ENCODE measurements at regions not wholly inside any gene's neighbourhood (a gene's known extent, or its start where the extent isn't known, plus 50 kb on each side); places are given as distances from the start of the nearest gene placed in this dataset.

DNA sequence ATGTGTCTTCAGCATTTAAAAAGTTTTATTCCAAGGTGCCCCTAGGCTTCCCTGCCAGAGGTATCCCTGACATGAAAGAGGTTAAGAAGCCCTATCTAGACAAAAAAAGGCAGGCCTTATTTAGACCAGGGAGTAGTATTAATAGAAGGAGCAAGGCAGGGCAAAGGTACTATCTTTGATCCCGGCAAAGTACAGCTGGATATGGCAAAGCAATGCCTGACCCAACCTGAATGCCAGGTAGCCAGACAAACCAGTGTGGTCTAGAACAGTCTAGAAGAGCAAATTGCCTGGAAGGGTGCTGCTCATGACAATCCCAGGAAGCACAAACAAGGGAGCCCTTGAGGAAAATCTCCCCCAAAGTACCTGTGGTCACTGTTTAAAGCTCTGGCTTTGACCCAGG is 62.6 kb upstream of the SYT13 start:
- Histone ChIP-seq H3K4me3 (no peak overlapping the region), H3K4me1 (no peaks in the 10 kb centered on the region), H3K27me3 (no peaks in the 10 kb centered on the region), H3K36me3 (no peaks in the 10 kb centered on the region), H3K9me3 (no peaks in the 10 kb centered on the region), H3K27ac (no peak overlapping the region)
- TF ChIP-seq, protein P1, sequence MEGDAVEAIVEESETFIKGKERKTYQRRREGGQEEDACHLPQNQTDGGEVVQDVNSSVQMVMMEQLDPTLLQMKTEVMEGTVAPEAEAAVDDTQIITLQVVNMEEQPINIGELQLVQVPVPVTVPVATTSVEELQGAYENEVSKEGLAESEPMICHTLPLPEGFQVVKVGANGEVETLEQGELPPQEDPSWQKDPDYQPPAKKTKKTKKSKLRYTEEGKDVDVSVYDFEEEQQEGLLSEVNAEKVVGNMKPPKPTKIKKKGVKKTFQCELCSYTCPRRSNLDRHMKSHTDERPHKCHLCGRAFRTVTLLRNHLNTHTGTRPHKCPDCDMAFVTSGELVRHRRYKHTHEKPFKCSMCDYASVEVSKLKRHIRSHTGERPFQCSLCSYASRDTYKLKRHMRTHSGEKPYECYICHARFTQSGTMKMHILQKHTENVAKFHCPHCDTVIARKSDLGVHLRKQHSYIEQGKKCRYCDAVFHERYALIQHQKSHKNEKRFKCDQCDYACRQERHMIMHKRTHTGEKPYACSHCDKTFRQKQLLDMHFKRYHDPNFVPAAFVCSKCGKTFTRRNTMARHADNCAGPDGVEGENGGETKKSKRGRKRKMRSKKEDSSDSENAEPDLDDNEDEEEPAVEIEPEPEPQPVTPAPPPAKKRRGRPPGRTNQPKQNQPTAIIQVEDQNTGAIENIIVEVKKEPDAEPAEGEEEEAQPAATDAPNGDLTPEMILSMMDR (IDR thresholded peaks at IDR 0.05) = no peak
- no peak for DNase-seq (ENCODE audit: low spot score)

DNA sequence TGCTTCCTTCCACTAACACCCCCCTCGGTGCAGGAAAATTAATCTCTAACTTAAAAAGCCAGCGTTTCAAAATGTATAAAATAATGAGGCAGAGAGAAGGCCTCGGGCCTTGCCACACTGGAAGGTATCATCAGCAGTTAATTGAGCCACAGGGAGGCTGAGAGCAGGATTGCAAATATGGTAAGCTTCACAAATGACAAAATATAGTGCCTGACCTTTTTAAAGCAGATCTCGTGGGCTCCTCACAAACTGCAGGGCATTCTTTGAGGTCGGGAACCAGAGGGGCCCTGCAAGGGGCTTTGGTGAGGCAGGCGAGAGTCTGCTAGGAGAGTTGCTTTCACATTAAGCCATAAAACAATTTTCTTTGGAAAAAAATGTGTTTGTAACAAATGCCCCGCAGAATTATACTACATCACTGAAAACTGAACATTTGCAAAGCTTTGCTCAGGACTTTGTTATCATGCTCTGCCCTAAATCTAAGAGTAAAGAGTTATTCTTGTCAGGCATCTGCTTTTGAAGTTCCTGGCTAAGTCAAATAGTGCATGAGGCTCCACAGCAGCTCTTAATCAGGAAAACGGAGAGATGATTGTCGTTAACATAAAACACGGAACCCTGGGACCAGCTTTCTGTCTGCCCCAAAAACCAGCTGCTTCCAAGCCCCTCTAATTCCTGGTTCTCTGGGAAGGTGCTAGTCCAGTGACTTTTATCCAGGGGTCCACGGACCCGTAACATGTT is 61.4 kb upstream of the SYT13 start:
- H3K9me3 ChIP-seq = no peaks in the 10 kb centered on the region
- no peak overlapping the region for H3K27ac ChIP-seq
- TF ChIP-seq, protein P1 (IDR thresholded peaks at IDR 0.05) = no peak

DNA sequence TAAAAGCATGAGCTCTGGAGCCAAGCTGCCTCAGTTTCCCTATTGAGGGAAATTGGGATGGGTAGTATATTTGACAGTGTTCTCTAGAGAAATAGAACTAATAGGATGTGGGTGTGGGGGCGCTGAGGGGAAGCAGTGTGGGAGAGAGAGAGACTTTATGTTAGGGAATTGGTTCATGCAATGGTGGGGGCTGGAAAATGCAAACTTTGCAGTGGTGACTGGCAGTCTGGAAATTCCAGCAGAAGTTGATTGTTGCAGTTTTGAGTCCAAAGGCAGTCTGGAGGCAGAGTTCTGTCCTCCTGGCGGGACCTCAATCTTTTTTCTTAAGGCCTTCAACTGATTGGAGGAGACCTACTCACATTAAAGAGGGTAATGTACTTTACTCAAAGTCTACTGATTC is 59.4 kb upstream of the SYT13 start:
- TF ChIP-seq, protein P1 (IDR thresholded peaks at IDR 0.05) = no peak
- Histone ChIP-seq H3K4me1 (peaks cover 0 to under 1% of the 10 kb centered on the region in 2 donors), H3K27ac (no peak overlapping the region), H3K4me3 (no peak overlapping the region), H3K9me3 (no peaks in the 10 kb centered on the region), H3K27me3 (no peaks in the 10 kb centered on the region), H3K36me3 (no peaks in the 10 kb centered on the region)
- no peak for DNase-seq (ENCODE audit: low spot score)

More for the DNA sequence above, 61.4 kb upstream of the SYT13 start:
- Histone ChIP-seq H3K27me3 (no peaks in the 10 kb centered on the region), H3K4me3 (no peak overlapping the region), H3K36me3 (no peaks in the 10 kb centered on the region), H3K4me1 (no peaks in the 10 kb centered on the region)
- DNase-seq (ENCODE audit: low spot score) = no peak

DNA sequence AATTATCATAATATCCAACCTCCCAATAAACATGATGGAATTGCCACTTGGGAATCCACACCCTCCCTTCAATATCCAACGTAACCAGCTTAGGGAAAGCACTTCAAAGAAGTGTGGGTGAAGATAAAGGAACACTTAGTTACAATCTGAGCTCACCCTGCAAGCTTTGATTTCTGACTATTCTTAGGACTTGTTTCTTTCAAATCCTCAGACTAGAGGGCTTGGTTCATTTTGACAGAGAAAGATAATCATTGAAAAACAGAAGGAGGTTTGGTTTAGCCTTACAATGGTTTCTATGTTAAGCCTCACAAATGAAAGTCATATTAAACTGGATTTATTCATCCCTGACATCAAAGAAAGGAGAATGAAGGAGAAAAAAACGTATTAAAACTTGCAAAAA is 57.9 kb upstream of the SYT13 start:
- TF ChIP-seq, protein P1 (IDR thresholded peaks at IDR 0.05) = no peak
- H3K36me3 ChIP-seq = no peaks in the 10 kb centered on the region
- no peaks in the 10 kb centered on the region for H3K9me3 ChIP-seq

DNA sequence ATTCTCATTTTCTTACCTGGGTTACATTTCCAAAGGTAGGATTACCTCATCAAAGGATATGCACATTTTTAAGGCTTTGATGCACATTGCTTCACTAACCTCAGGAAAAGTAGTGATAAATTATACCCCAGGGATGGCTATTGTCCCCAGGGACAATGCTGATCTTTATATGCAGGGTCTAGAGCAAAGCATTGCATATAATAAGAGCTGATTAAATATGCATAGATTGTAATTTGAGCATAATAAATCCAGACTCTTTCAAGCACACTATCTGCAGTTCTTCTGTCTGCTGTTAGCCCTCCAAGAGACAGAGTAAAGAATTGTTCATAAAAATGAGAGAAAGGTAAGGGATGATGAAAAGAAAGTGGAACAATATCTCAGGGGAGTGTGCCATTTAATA is 57.3 kb upstream of the SYT13 start:
- Histone ChIP-seq H3K27me3 (no peaks in the 10 kb centered on the region), H3K4me1 (peaks cover 0 to 12% of the 10 kb centered on the region in 2 donors), H3K36me3 (no peaks in the 10 kb centered on the region), H3K27ac (no peak overlapping the region), H3K9me3 (no peaks in the 10 kb centered on the region), H3K4me3 (no peak overlapping the region)
- DNase-seq (ENCODE audit: low spot score) = no peak
- TF ChIP-seq, protein P1 (IDR thresholded peaks at IDR 0.05) = no peak

More for the DNA sequence above, 57.9 kb upstream of the SYT13 start:
- no peaks in the 10 kb centered on the region for H3K27me3 ChIP-seq
- no peak overlapping the region for H3K4me3 ChIP-seq
- H3K27ac ChIP-seq = no peak overlapping the region
- peaks cover 0 to 12% of the 10 kb centered on the region in 2 donors for H3K4me1 ChIP-seq
- no peak for DNase-seq (ENCODE audit: low spot score)

DNA sequence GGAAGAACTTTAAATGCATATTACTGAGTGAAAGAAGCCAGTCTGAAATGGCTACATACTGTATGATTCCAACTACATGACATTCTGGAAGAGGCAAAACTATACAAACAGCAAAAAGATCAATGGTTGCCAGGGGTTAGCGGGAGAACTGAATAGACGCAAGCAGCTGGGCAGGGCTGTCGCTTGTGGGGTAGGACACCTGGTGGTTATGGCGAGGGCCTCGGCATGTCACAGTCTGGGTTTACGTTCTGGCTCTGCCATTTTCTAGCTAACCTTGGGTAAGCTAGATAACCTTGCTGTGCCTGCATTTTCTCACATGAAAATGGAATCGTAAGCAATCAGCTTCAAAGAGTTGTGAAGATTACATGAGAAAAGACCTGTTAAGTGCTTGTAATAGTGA is 55.2 kb upstream of the SYT13 start:
- Histone ChIP-seq H3K36me3 (no peaks in the 10 kb centered on the region), H3K27me3 (no peaks in the 10 kb centered on the region), H3K9me3 (no peaks in the 10 kb centered on the region), H3K4me3 (no peak overlapping the region), H3K4me1 (peaks cover 0 to 12% of the 10 kb centered on the region in 2 donors), H3K27ac (no peak overlapping the region)
- no peak for DNase-seq (ENCODE audit: low spot score)
- TF ChIP-seq, protein P1 (IDR thresholded peaks at IDR 0.05) = no peak
